HL-60 (cell line): ENCODE measurements at regions not wholly inside any gene's neighbourhood (a gene's known extent, or its start where the extent isn't known, plus 50 kb on each side); places are given as distances from the start of the nearest gene placed in this dataset.

ENCODE experiments used
- DNase-seq, 2 experiments: peaks; one replicate each; pipeline ENCODE4 v3.0.0-alpha.2; 2010 to 2020; ENCODE audit warnings: low read depth in 1 of 2, low spot score in 1 of 2
- H3K27ac ChIP-seq: fragments of 250-450 bp; sonication (Bioruptor Pico); replicated peaks from 2 replicates; pipeline ENCODE4 v1.5.1; 2020; ENCODE audit warnings: mild to moderate bottlenecking, moderate library complexity
- H3K27me3 ChIP-seq: fragments of 250-450 bp; sonication (Bioruptor Pico); 2 replicates; pipeline ENCODE4 v1.5.1; 2021; ENCODE audit warnings: mild to moderate bottlenecking, moderate library complexity; ENCODE audit not compliant: insufficient read depth, poor library complexity, severe bottlenecking
- H3K4me3 ChIP-seq: replicated peaks from 2 replicates; pipeline ENCODE4 v1.5.1; 2011; ENCODE audit warnings: mild to moderate bottlenecking, control low read depth, low read length; ENCODE audit not compliant: insufficient read depth
- GABPA ChIP-seq: IDR thresholded peaks from 2 replicates; pipeline ENCODE4 v1.6.1; 2012; ENCODE audit warnings: low read depth
- POLR2AphosphoS5 ChIP-seq: IDR thresholded peaks from 2 replicates; pipeline ENCODE4 v1.6.1; 2012; ENCODE audit warnings: low read depth
- SPI1 ChIP-seq: IDR thresholded peaks from 2 replicates; pipeline ENCODE4 v1.6.1; 2012; ENCODE audit warnings: low read depth, mild to moderate bottlenecking, borderline replicate concordance
- TF ChIP-seq, protein P1 (sequence below): IDR thresholded peaks from 2 replicates; pipeline ENCODE4 v1.6.1; 2012; ENCODE audit warnings: low read depth; ENCODE audit not compliant: insufficient replicate concordance
- TF ChIP-seq, protein P2 (sequence below): IDR thresholded peaks from one replicate; pipeline ENCODE4 v1.5.1; 2011; ENCODE audit warnings: low read length, control low read depth, inconsistent platforms; ENCODE audit not compliant: insufficient read depth

DNA sequence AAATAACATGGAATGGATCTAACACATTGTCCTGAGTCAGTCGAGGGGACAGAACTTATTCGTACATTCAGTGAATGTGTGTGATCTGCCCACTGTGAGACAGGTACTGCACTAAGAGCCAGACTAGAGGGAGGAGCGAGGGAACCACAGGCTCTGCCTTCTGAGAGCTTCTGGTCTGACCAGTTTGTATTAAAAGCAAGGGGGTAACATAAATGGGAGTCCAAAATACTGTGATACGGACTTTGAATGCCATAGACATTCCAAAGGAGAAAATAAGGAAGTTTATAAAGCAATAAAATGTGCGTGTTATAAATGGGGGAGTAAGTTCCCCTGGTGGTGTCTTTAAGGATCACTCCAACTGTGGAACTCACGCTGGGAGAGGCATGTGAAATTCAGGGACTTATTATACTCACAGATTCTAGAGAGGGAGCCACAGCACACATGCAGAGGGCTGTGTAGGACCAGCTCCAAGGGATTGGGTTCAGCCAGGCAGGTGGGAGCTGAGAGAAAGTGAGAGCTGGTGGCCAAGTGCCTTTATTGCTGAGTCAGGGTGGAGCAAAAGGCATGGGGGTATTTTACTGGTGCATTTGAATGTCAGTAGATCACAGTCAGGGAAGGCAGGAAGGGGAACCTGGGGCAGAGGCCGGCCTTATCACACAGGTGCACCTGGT, 186.5 kb upstream of the WWC1 start:
- TF ChIP-seq POLR2AphosphoS5 (no peak), GABPA (no peak), SPI1 (no peak)
- TF ChIP-seq, protein P1, sequence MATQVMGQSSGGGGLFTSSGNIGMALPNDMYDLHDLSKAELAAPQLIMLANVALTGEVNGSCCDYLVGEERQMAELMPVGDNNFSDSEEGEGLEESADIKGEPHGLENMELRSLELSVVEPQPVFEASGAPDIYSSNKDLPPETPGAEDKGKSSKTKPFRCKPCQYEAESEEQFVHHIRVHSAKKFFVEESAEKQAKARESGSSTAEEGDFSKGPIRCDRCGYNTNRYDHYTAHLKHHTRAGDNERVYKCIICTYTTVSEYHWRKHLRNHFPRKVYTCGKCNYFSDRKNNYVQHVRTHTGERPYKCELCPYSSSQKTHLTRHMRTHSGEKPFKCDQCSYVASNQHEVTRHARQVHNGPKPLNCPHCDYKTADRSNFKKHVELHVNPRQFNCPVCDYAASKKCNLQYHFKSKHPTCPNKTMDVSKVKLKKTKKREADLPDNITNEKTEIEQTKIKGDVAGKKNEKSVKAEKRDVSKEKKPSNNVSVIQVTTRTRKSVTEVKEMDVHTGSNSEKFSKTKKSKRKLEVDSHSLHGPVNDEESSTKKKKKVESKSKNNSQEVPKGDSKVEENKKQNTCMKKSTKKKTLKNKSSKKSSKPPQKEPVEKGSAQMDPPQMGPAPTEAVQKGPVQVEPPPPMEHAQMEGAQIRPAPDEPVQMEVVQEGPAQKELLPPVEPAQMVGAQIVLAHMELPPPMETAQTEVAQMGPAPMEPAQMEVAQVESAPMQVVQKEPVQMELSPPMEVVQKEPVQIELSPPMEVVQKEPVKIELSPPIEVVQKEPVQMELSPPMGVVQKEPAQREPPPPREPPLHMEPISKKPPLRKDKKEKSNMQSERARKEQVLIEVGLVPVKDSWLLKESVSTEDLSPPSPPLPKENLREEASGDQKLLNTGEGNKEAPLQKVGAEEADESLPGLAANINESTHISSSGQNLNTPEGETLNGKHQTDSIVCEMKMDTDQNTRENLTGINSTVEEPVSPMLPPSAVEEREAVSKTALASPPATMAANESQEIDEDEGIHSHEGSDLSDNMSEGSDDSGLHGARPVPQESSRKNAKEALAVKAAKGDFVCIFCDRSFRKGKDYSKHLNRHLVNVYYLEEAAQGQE, result no peak
- TF ChIP-seq, protein P2, sequence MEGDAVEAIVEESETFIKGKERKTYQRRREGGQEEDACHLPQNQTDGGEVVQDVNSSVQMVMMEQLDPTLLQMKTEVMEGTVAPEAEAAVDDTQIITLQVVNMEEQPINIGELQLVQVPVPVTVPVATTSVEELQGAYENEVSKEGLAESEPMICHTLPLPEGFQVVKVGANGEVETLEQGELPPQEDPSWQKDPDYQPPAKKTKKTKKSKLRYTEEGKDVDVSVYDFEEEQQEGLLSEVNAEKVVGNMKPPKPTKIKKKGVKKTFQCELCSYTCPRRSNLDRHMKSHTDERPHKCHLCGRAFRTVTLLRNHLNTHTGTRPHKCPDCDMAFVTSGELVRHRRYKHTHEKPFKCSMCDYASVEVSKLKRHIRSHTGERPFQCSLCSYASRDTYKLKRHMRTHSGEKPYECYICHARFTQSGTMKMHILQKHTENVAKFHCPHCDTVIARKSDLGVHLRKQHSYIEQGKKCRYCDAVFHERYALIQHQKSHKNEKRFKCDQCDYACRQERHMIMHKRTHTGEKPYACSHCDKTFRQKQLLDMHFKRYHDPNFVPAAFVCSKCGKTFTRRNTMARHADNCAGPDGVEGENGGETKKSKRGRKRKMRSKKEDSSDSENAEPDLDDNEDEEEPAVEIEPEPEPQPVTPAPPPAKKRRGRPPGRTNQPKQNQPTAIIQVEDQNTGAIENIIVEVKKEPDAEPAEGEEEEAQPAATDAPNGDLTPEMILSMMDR, result no peak
- Histone ChIP-seq H3K27ac (no peak overlapping the region), H3K4me3 (no peak overlapping the region)

DNA sequence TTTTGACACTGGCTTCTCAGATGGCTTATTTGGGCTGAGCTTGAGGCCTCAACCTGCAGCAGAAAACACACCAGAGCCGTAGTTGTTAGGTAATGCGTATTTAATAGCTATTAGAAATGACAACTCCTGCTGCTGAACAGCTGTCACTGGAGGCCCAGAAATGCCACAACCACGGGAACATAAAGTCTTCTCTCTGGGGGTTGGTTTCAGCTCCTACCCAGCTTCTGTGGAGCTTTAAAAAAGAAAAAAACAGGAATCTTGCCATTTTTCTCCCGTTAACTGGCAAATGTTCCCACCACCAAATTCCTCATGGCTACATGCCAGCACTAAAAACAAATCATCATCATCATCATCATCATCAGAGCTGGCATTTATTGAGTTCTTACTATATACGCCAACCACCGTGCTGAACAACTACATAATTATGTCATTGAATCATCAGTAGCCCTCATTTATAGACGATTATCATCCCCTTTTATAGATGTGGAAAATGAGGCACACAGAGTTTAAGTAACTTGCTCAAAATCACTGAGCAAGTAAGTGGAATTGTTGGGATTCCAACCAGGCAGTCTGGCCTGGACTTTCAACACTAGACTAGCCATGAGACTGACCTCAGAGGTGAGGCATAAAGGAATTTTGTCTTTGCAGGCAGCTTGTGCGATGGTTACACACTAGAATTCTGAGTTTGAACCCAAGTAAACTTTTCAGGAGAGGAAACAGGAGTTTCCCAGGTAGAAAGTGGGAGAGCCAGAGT, 185.3 kb upstream of the WWC1 start:
- no peak for DNase-seq
- H3K4me3 ChIP-seq, result no peak overlapping the region
- H3K27me3 ChIP-seq, result no peaks in the 10 kb centered on the region
- H3K27ac ChIP-seq, result no peak overlapping the region
- no peak for TF ChIP-seq GABPA
- no peak for TF ChIP-seq SPI1
- TF ChIP-seq, protein P1, result no peak
- TF ChIP-seq POLR2AphosphoS5, result no peak
- TF ChIP-seq, protein P2, result no peak

More for the DNA sequence above, 186.5 kb upstream of the WWC1 start:
- DNase-seq, result no peak
- no peaks in the 10 kb centered on the region for H3K27me3 ChIP-seq

DNA sequence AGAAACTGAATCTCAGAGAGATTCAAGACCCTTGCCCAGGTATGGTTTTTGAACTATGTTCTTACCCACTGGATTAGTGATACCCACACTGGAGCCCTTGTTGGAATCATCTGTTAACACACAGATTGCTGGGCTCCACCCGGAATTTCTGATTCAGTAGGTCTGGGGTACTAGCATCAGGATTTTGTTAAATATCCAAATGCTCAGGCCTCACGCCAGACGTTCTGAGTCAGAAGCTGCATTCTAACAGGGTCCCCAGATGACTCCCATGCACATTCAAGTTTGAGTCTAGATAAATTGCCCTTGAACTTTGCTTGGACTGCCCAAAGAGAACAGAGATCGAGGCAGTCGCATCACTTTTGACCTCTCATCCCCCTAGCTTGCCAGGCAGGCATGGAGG, 182.0 kb upstream of the WWC1 start:
- no peak for DNase-seq
- Histone ChIP-seq H3K27me3 (no peaks in the 10 kb centered on the region), H3K27ac (no peak overlapping the region), H3K4me3 (no peak overlapping the region)
- TF ChIP-seq POLR2AphosphoS5, result no peak
- TF ChIP-seq, protein P1, result no peak
- TF ChIP-seq SPI1, result no peak
- no peak for TF ChIP-seq GABPA
- TF ChIP-seq, protein P2, result no peak
